NCI-H748 (cell line): ENCODE measurements at regions not wholly inside any gene's neighbourhood (a gene's known extent, or its start where the extent isn't known, plus 50 kb on each side); places are given as distances from the start of the nearest gene placed in this dataset.

Experiments used
- DNase-seq: peaks from one replicate; lab custom pipeline; 2025; ENCODE audit not compliant: unreplicated experiment; lab: John Stamatoyannopoulos, UW

- peak; percentile 94 for DNase-seq
Observed at GRCh38 chr11:133723056-133723455, 122.3 kb downstream of the SPATA19 start.

- DNase-seq = no peak
Observed at GRCh38 chr11:133720951-133721350, 124.4 kb downstream of the SPATA19 start.

- no peak for DNase-seq
Observed at GRCh38 chr11:133719532-133720235, 125.6 kb downstream of the SPATA19 start.

GRCh38 chr11:133718831-133719230, 126.5 kb downstream of the SPATA19 start:
- DNase-seq = no peak

GRCh38 chr11:133718238-133718637, 127.1 kb downstream of the SPATA19 start:
- DNase-seq = no peak

- DNase-seq = no peak
Observed at GRCh38 chr11:133716602-133717001, 128.7 kb downstream of the SPATA19 start.

GRCh38 chr11:133715602-133716001, 129.7 kb downstream of the SPATA19 start:
- no peak for DNase-seq

GRCh38 chr11:133714471-133715375, 130.6 kb downstream of the SPATA19 start:
- no peak for DNase-seq

- DNase-seq = no peak
Observed at GRCh38 chr11:133713844-133714243, 131.5 kb downstream of the SPATA19 start.

- no peak for DNase-seq
Observed at GRCh38 chr11:133713406-133713805, 131.9 kb downstream of the SPATA19 start.

GRCh38 chr11:133712051-133712560, 133.2 kb downstream of the SPATA19 start:
- DNase-seq = no peak

- DNase-seq = no peak
Observed at GRCh38 chr11:133711545-133711944, 133.8 kb downstream of the SPATA19 start.

- no peak for DNase-seq
Observed at GRCh38 chr11:133710681-133711240, 134.6 kb downstream of the SPATA19 start.

GRCh38 chr11:133710241-133710640, 135.1 kb downstream of the SPATA19 start:
- DNase-seq = no peak

GRCh38 chr11:133708547-133709051, 136.7 kb downstream of the SPATA19 start:
- no peak for DNase-seq

- no peak for DNase-seq
Observed at GRCh38 chr11:133706925-133707794, 138.2 kb downstream of the SPATA19 start.

- no peak for DNase-seq
Observed at GRCh38 chr11:133705873-133706272, 139.4 kb downstream of the SPATA19 start.

GRCh38 chr11:133705074-133705648, 140.2 kb downstream of the SPATA19 start:
- DNase-seq = no peak

GRCh38 chr11:133699071-133699470, 146.2 kb downstream of the SPATA19 start:
- DNase-seq = no peak

- no peak for DNase-seq
Observed at GRCh38 chr11:133698654-133699053, 146.7 kb downstream of the SPATA19 start.
